CD14-positive monocyte (primary cell): ENCODE measurements at regions not wholly inside any gene's neighbourhood (a gene's known extent, or its start where the extent isn't known, plus 50 kb on each side); places are given as distances from the start of the nearest gene placed in this dataset.

Experiments
- DNase-seq, 3 donors: peaks; one replicate each; pipeline ENCODE4 v3.0.0-alpha.2; 2011 to 2022
- H2AFZ ChIP-seq: 2 replicates; pipeline ENCODE4 v1.6.0; 2012; ENCODE audit warnings: mild to moderate bottlenecking, low read depth, low read length, inconsistent platforms; ENCODE audit not compliant: insufficient read depth, poor library complexity, severe bottlenecking
- H3K27ac ChIP-seq, 2 donors: 1 replicate in 1 of 2; 2 replicates in 1 of 2; pipeline ENCODE4 v1.5.1; 2012 to 2013; ENCODE audit warnings: low read length in 2 of 2, control low read depth in 1 of 2, inconsistent platforms in 1 of 2, low read depth in 1 of 2, mild to moderate bottlenecking in 1 of 2
- H3K27me3 ChIP-seq, 2 donors: one replicate each; pipeline versions ENCODE4 v1.6.0 to v1.6.1; 2011 to 2013; ENCODE audit warnings: low read length in 2 of 2; ENCODE audit not compliant: control insufficient read depth in 2 of 2, insufficient read depth in 2 of 2
- H3K36me3 ChIP-seq, 2 donors: replicated peaks in 1 of 2; 1 replicate in 1 of 2; 2 replicates in 1 of 2; pipeline versions ENCODE4 v1.5.1 to v1.6.1; 2012 to 2013; ENCODE audit warnings: low read length in 2 of 2, control low read depth in 1 of 2, inconsistent platforms in 1 of 2, mild to moderate bottlenecking in 1 of 2; ENCODE audit not compliant: insufficient read depth in 2 of 2, control insufficient read depth in 1 of 2
- H3K4me1 ChIP-seq, 2 donors: 1 replicate in 1 of 2; 2 replicates in 1 of 2; pipeline versions ENCODE4 v1.5.1 to v1.6.1; 2012 to 2013; ENCODE audit warnings: low read length in 2 of 2, control low read depth in 1 of 2, inconsistent platforms in 1 of 2, mild to moderate bottlenecking in 1 of 2, moderate library complexity in 1 of 2; ENCODE audit not compliant: insufficient read depth in 2 of 2, control insufficient read depth in 1 of 2
- H3K4me2 ChIP-seq: replicated peaks from 2 replicates; pipeline ENCODE3; 2012; ENCODE audit warnings: low read length, moderate library complexity, mild to moderate bottlenecking; ENCODE audit not compliant: poor library complexity, severe bottlenecking; ENCODE audit errors: extremely low read depth
- H3K4me3 ChIP-seq, 3 experiments: fragments of 200-600 bp in 1 of 3; sonication (generic) in 1 of 3; replicated peaks in 1 of 3; 1 replicate in 2 of 3; 2 replicates in 1 of 3; pipeline ENCODE4 v1.5.1; 2011 to 2013; ENCODE audit warnings: low read length in 3 of 3, mild to moderate bottlenecking in 3 of 3, control low read depth in 2 of 3, low read depth in 2 of 3, inconsistent platforms in 1 of 3, moderate library complexity in 1 of 3
- H3K79me2 ChIP-seq: 2 replicates; pipeline ENCODE4 v1.6.0; 2012; ENCODE audit warnings: mild to moderate bottlenecking, control low read depth, inconsistent platforms, low read length, moderate library complexity; ENCODE audit not compliant: insufficient read depth
- H3K9ac ChIP-seq: 2 replicates; pipeline ENCODE4 v1.6.0; 2017; ENCODE audit warnings: low read length, mild to moderate bottlenecking; ENCODE audit not compliant: insufficient read depth, poor library complexity, severe bottlenecking
- H3K9me3 ChIP-seq, 2 donors: replicated peaks in 1 of 2; 1 replicate in 1 of 2; 2 replicates in 1 of 2; pipeline versions ENCODE4 v1.5.1 to v1.6.1; 2012 to 2013; ENCODE audit warnings: low read length in 2 of 2, control low read depth in 1 of 2; ENCODE audit not compliant: control insufficient read depth in 1 of 2, insufficient read depth in 1 of 2
- H4K20me1 ChIP-seq: 2 replicates; pipeline ENCODE4 v1.6.0; 2012; ENCODE audit warnings: mild to moderate bottlenecking, low read length, control low read depth, moderate library complexity; ENCODE audit not compliant: insufficient read depth
- H3K27ac Mint-ChIP-seq, 7 donors: one replicate each; pipeline ENCODE4 v1.8.0; 2020; ENCODE audit warnings: mild to moderate bottlenecking in 7 of 7, mixed read lengths in 7 of 7, moderate library complexity in 6 of 7, inconsistent platforms in 2 of 7
- H3K27me3 Mint-ChIP-seq, 3 donors: one replicate each; pipeline ENCODE4 v1.8.0; 2021 to 2022; ENCODE audit warnings: low read depth in 3 of 3, mild to moderate bottlenecking in 3 of 3, mixed read lengths in 3 of 3, moderate library complexity in 3 of 3, inconsistent platforms in 1 of 3
- H3K36me3 Mint-ChIP-seq, 2 donors: one replicate each; pipeline ENCODE4 v1.8.0; 2020; ENCODE audit warnings: mixed read lengths in 2 of 2, inconsistent platforms in 1 of 2, mild to moderate bottlenecking in 1 of 2
- H3K4me1 Mint-ChIP-seq: one replicate; pipeline ENCODE4 v1.8.0; 2020; ENCODE audit warnings: mild to moderate bottlenecking, mixed read lengths
- H3K4me3 Mint-ChIP-seq, 2 donors: one replicate each; pipeline ENCODE4 v1.8.0; 2020; ENCODE audit warnings: mild to moderate bottlenecking in 2 of 2, mixed read lengths in 2 of 2, moderate library complexity in 1 of 2
- H3K9me3 Mint-ChIP-seq, 7 donors: one replicate each; pipeline ENCODE4 v1.8.0; 2020 to 2022; ENCODE audit warnings: mixed read lengths in 7 of 7, mild to moderate bottlenecking in 6 of 7, moderate library complexity in 6 of 7, inconsistent platforms in 2 of 7
- CTCF ChIP-seq: fragments of 200-600 bp; IDR thresholded peaks from one replicate; pipeline ENCODE4 v1.8.0; 2022; ENCODE audit warnings: antibody characterized with exemption, mild to moderate bottlenecking
- WGBS: methylation state at CpG from one replicate; pipeline ENCODE4 v1.1.5; 2013; ENCODE audit warnings: missing lambda C conversion rate; ENCODE audit not compliant: insufficient coverage; 5-methylcytosine and 5-hydroxymethylcytosine counted together
- intact Hi-C, 2 donors: fragments of 100-400 bp; cut with micrococcal nuclease; formaldehyde crosslinking; loops; one replicate each; pipeline versions ENCODE4 v1.15.0 to v1.15.1; 2023

DNA sequence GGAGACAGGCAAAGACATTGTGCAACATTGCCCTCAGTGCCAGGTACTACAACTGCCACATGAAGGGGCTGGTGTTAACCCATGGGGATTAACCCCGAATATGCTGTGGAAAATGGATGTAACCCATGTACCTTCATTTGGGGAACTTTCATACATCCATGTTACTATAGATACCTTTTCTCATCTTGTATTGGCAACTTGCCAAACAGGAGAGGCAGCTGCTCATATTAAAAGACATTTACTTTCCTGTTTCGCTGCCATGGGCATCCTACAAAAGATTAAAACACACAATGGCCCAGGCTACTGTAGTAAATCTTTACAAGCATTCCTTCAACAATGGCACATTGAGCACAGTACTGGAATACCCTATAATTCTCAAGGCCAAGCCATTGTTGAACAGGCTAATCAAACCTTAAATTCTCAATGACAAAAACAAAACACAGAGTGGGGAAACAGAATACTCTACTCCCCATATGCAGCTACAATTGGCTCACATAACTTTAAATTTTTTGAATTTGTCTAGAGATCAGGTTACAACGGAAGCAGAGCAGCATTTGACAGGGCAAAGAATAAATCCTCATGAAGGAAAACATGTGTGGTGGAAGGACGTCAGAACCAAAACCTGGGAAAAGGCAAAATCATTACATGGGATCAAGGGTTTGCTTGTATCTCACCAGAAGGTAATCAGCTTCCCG lies 1723.5 kb upstream of the LRRTM1 start:
- H3K4me1 Mint-ChIP-seq, result no peaks in the 10 kb centered on the region

DNA sequence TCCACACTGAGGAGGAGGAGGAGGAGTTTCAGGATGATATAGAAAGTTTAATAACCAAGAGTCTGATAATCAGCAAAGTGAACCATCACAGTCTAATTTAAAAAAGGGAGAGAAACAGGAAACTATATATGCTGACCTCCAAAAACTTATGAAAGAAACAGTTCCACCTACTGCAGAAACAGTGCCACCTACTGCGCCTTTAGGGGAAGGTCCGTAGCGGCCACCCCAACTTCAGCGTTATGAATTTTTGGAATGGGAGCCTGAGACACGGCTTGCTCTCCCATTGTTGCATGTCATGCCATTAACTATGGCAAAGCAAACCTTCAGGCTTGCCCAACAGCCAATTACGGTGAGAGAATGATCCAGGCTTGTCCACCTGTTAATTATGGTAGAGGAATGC lies 1719.2 kb upstream of the LRRTM1 start:
- Histone ChIP-seq H2AFZ (no peak overlapping the region), H3K9me3 (peaks cover 0 to 12% of the 10 kb centered on the region in 2 donors), H4K20me1 (no peaks in the 10 kb centered on the region), H3K27ac (no peak overlapping the region), H3K36me3 (no peaks in the 10 kb centered on the region), H3K4me2 (no peak overlapping the region), H3K4me1 (no peaks in the 10 kb centered on the region), H3K79me2 (no peaks in the 10 kb centered on the region), H3K4me3 (no peak overlapping the region), H3K27me3 (no peaks in the 10 kb centered on the region), H3K9ac (no peak overlapping the region)
- intact Hi-C loops, result no loop called here
- H3K27me3 Mint-ChIP-seq, result no peaks in the 10 kb centered on the region
- TF ChIP-seq CTCF, result no peak
- DNase-seq, result no peak
- H3K4me3 Mint-ChIP-seq, result no peak overlapping the region
- H3K27ac Mint-ChIP-seq, result no peak overlapping the region
- no peaks in the 10 kb centered on the region for H3K4me1 Mint-ChIP-seq
- peaks cover 0 to 6% (median 2%) of the 10 kb centered on the region in 7 donors for H3K9me3 Mint-ChIP-seq
- no peaks in the 10 kb centered on the region for H3K36me3 Mint-ChIP-seq
- 29% methylated on average over 4 of the region's 6 CpGs for WGBS

More for the DNA sequence above, 1723.5 kb upstream of the LRRTM1 start:
- WGBS, result 91% methylated on average over 4 of the region's 5 CpGs
- H3K4me3 ChIP-seq, result no peak overlapping the region
- H3K9ac ChIP-seq, result no peak overlapping the region
- H3K4me3 Mint-ChIP-seq, result no peak overlapping the region
- no peaks in the 10 kb centered on the region for H3K36me3 Mint-ChIP-seq
- DNase-seq, result no peak
- H3K9me3 ChIP-seq, result peaks cover 0 to 3% of the 10 kb centered on the region in 2 donors
- H3K27me3 Mint-ChIP-seq, result no peaks in the 10 kb centered on the region
- no peak overlapping the region for H2AFZ ChIP-seq
- no peak for TF ChIP-seq CTCF
- H4K20me1 ChIP-seq, result no peaks in the 10 kb centered on the region
- intact Hi-C loops, result no loop called here
- H3K9me3 Mint-ChIP-seq, result peaks cover 0 to 17% (median 6%) of the 10 kb centered on the region in 7 donors
- H3K4me2 ChIP-seq, result no peak overlapping the region
- H3K27ac ChIP-seq, result no peak overlapping the region
- H3K79me2 ChIP-seq, result no peaks in the 10 kb centered on the region
- no peaks in the 10 kb centered on the region for H3K36me3 ChIP-seq
- H3K27me3 ChIP-seq, result no peaks in the 10 kb centered on the region
- H3K27ac Mint-ChIP-seq, result no peak overlapping the region
- H3K4me1 ChIP-seq, result no peaks in the 10 kb centered on the region
